GM12864 (cell line): ENCODE measurements at regions not wholly inside any gene's neighbourhood (a gene's known extent, or its start where the extent isn't known, plus 50 kb on each side); places are given as distances from the start of the nearest gene placed in this dataset.

ENCODE experiments used
- DNase-seq: peaks from one replicate; pipeline ENCODE4 v3.0.0-alpha.2; 2011; ENCODE audit warnings: low read depth
- H3K4me3 ChIP-seq: 2 replicates; pipeline ENCODE4 v1.5.1; 2011; ENCODE audit warnings: mild to moderate bottlenecking, low read depth, low read length, control low read depth
- CTCF ChIP-seq: IDR thresholded peaks from 2 replicates; pipeline ENCODE4 v1.5.1; 2011; ENCODE audit warnings: low read depth, mild to moderate bottlenecking, moderate library complexity, low read length, control low read depth, inconsistent platforms; ENCODE audit errors: missing control alignments

GRCh38 chr12:111011999-111012600 lies 91.7 kb upstream of the MYL2 start:
- no peak for TF ChIP-seq CTCF
- no peak overlapping the region for H3K4me3 ChIP-seq
- no peak for DNase-seq

- H3K4me3 ChIP-seq = no peak overlapping the region
- no peak for DNase-seq
- no peak for TF ChIP-seq CTCF
Observed at GRCh38 chr12:111010916-111011657, 90.7 kb upstream of the MYL2 start.

GRCh38 chr12:111010061-111010460 lies 89.7 kb upstream of the MYL2 start:
- DNase-seq = no peak
- no peak overlapping the region for H3K4me3 ChIP-seq
- TF ChIP-seq CTCF = no peak

- no peak overlapping the region for H3K4me3 ChIP-seq
- TF ChIP-seq CTCF = no peak
- no peak for DNase-seq
Observed at GRCh38 chr12:111006621-111007020, 86.2 kb upstream of the MYL2 start.

- no peak for TF ChIP-seq CTCF
- no peak for DNase-seq
- H3K4me3 ChIP-seq = no peak overlapping the region
Observed at GRCh38 chr12:110998971-110999370, 78.6 kb upstream of the MYL2 start.

GRCh38 chr12:110998165-110998564 lies 77.8 kb upstream of the MYL2 start:
- no peak for TF ChIP-seq CTCF
- DNase-seq = no peak

GRCh38 chr12:110996415-110996814 lies 76.0 kb upstream of the MYL2 start:
- no peak for TF ChIP-seq CTCF
- no peak for DNase-seq
- no peak overlapping the region for H3K4me3 ChIP-seq

More at GRCh38 chr12:110998165-110998564, 77.8 kb upstream of the MYL2 start:
- no peak overlapping the region for H3K4me3 ChIP-seq
